ENCODE measurements at regions not wholly inside any gene's neighbourhood (a gene's known extent, or its start where the extent isn't known, plus 50 kb on each side); places are given as distances from the start of the nearest gene placed in this dataset.
"Not testable (repeated sequence)": the region's sequence is repeated elsewhere in the genome, so short reads cannot be mapped to it uniquely, and the experiment has no call there.

- Mint-ChIP-seq H3K27ac (no peak overlapping the region), H3K4me1 (no peaks in the 10 kb centered on the region), H3K36me3 (ENCODE audit: low read depth) (no peaks in the 10 kb centered on the region), H3K9me3 (no peaks in the 10 kb centered on the region), H3K4me3 (no peak overlapping the region), H3K27me3 (no peaks in the 10 kb centered on the region)
- DNase-seq = no peak
- CTCF ChIA-PET = no interaction called here
- POLR2A ChIA-PET = no interaction called here
Observed at GRCh38 chr20:19045371-19045770, 167.1 kb upstream of the SLC24A3 start.

GRCh38 chr20:19047040-19047950 is 165.1 kb upstream of the SLC24A3 start:
- no peak overlapping the region for H3K27ac Mint-ChIP-seq
- H3K4me1 Mint-ChIP-seq = no peaks in the 10 kb centered on the region
- no peaks in the 10 kb centered on the region for H3K9me3 Mint-ChIP-seq
- H3K36me3 Mint-ChIP-seq (ENCODE audit: low read depth) = no peaks in the 10 kb centered on the region
- CTCF ChIA-PET = no interaction called here
- H3K4me3 Mint-ChIP-seq = no peak overlapping the region
- POLR2A ChIA-PET = no interaction called here
- no peak for DNase-seq
- H3K27me3 Mint-ChIP-seq = no peaks in the 10 kb centered on the region

- H3K27me3 Mint-ChIP-seq = no peaks in the 10 kb centered on the region
- H3K9me3 Mint-ChIP-seq = no peaks in the 10 kb centered on the region
- no peak for DNase-seq
- H3K4me1 Mint-ChIP-seq = no peaks in the 10 kb centered on the region
- H3K4me3 Mint-ChIP-seq = no peak overlapping the region
- ChIA-PET POLR2A (no interaction called here), CTCF (no interaction called here)
- H3K36me3 Mint-ChIP-seq (ENCODE audit: low read depth) = no peaks in the 10 kb centered on the region
- no peak overlapping the region for H3K27ac Mint-ChIP-seq
Observed at GRCh38 chr20:19047951-19048296, 164.5 kb upstream of the SLC24A3 start.

- Mint-ChIP-seq H3K27ac (no peak overlapping the region), H3K27me3 (no peaks in the 10 kb centered on the region), H3K4me1 (no peaks in the 10 kb centered on the region), H3K9me3 (no peaks in the 10 kb centered on the region), H3K4me3 (no peak overlapping the region), H3K36me3 (ENCODE audit: low read depth) (no peaks in the 10 kb centered on the region)
- CTCF ChIA-PET = no interaction called here
- POLR2A ChIA-PET = no interaction called here
- DNase-seq = no peak
Observed at GRCh38 chr20:19048995-19049501, 163.4 kb upstream of the SLC24A3 start.

GRCh38 chr20:19049514-19049913 is 162.9 kb upstream of the SLC24A3 start:
- no peak for DNase-seq
- Mint-ChIP-seq H3K4me3 (no peak overlapping the region), H3K9me3 (no peaks in the 10 kb centered on the region), H3K27ac (no peak overlapping the region), H3K4me1 (no peaks in the 10 kb centered on the region), H3K27me3 (no peaks in the 10 kb centered on the region), H3K36me3 (ENCODE audit: low read depth) (no peaks in the 10 kb centered on the region)
- POLR2A ChIA-PET = no interaction called here
- CTCF ChIA-PET = no interaction called here

GRCh38 chr20:19056909-19057308 is 155.5 kb upstream of the SLC24A3 start:
- DNase-seq = no peak
- POLR2A ChIA-PET = no interaction called here
- Mint-ChIP-seq H3K4me1 (no peaks in the 10 kb centered on the region), H3K36me3 (ENCODE audit: low read depth) (no peaks in the 10 kb centered on the region), H3K27me3 (no peaks in the 10 kb centered on the region), H3K27ac (no peak overlapping the region), H3K4me3 (no peak overlapping the region), H3K9me3 (peaks cover 4% of the 10 kb centered on the region)
- CTCF ChIA-PET = interaction anchor here (1.0 kb wide), 1 partner anchor 423 kb away, joined by 3 read pairs; no protein-coding TSS in a partner anchor

- H3K36me3 Mint-ChIP-seq (ENCODE audit: low read depth); CTCF ChIA-PET; H3K4me3 Mint-ChIP-seq: not testable (repeated sequence)
Observed at GRCh38 chr20:19064788-19065187, 147.7 kb upstream of the SLC24A3 start.

GRCh38 chr20:19067986-19068385 is 144.5 kb upstream of the SLC24A3 start:
- POLR2A ChIA-PET = no interaction called here
- Mint-ChIP-seq H3K4me1 (no peaks in the 10 kb centered on the region), H3K27me3 (no peaks in the 10 kb centered on the region), H3K36me3 (ENCODE audit: low read depth) (no peaks in the 10 kb centered on the region), H3K9me3 (peaks cover 13% of the 10 kb centered on the region), H3K27ac (no peak overlapping the region), H3K4me3 (no peak overlapping the region)
- CTCF ChIA-PET = interaction anchor here (0.9 kb wide), 1 partner anchor 436 kb away, joined by 5 read pairs; no protein-coding TSS in a partner anchor
- DNase-seq = no peak

More at GRCh38 chr20:19064788-19065187, 147.7 kb upstream of the SLC24A3 start:
- peaks cover 20% of the 10 kb centered on the region for H3K9me3 Mint-ChIP-seq
- POLR2A ChIA-PET, DNase-seq, H3K27ac Mint-ChIP-seq, H3K27me3 Mint-ChIP-seq, H3K4me1 Mint-ChIP-seq: not testable (repeated sequence)

- ChIA-PET POLR2A (no interaction called here), CTCF (no interaction called here)
- H3K4me1 Mint-ChIP-seq = no peaks in the 10 kb centered on the region
- no peaks in the 10 kb centered on the region for H3K27me3 Mint-ChIP-seq
- H3K36me3 Mint-ChIP-seq (ENCODE audit: low read depth) = no peaks in the 10 kb centered on the region
- H3K9me3 Mint-ChIP-seq = peaks cover 6% of the 10 kb centered on the region
- no peak overlapping the region for H3K27ac Mint-ChIP-seq
- no peak for DNase-seq
- H3K4me3 Mint-ChIP-seq = no peak overlapping the region
Observed at GRCh38 chr20:19070026-19070425, 142.4 kb upstream of the SLC24A3 start.

GRCh38 chr20:19070681-19071445 is 141.6 kb upstream of the SLC24A3 start:
- Mint-ChIP-seq H3K27ac (no peak overlapping the region), H3K4me1 (no peaks in the 10 kb centered on the region), H3K36me3 (ENCODE audit: low read depth) (no peaks in the 10 kb centered on the region), H3K9me3 (peaks cover under 1% of the 10 kb centered on the region), H3K4me3 (no peak overlapping the region), H3K27me3 (no peaks in the 10 kb centered on the region)
- ChIA-PET POLR2A (no interaction called here), CTCF (no interaction called here)
- no peak for DNase-seq

- Mint-ChIP-seq H3K4me1 (no peaks in the 10 kb centered on the region), H3K4me3 (no peak overlapping the region), H3K36me3 (ENCODE audit: low read depth) (no peaks in the 10 kb centered on the region), H3K27me3 (no peaks in the 10 kb centered on the region), H3K9me3 (no peaks in the 10 kb centered on the region), H3K27ac (no peak overlapping the region)
- no peak for DNase-seq
- CTCF ChIA-PET = no interaction called here
- POLR2A ChIA-PET = no interaction called here
Observed at GRCh38 chr20:19071446-19071725, 141.1 kb upstream of the SLC24A3 start.

- no peak for DNase-seq
- H3K36me3 Mint-ChIP-seq (ENCODE audit: low read depth) = no peaks in the 10 kb centered on the region
- no peaks in the 10 kb centered on the region for H3K27me3 Mint-ChIP-seq
- no peaks in the 10 kb centered on the region for H3K4me1 Mint-ChIP-seq
- H3K4me3 Mint-ChIP-seq = no peak overlapping the region
- CTCF ChIA-PET = no interaction called here
- no peaks in the 10 kb centered on the region for H3K9me3 Mint-ChIP-seq
- H3K27ac Mint-ChIP-seq = no peak overlapping the region
- POLR2A ChIA-PET = no interaction called here
Observed at GRCh38 chr20:19071902-19072498, 140.4 kb upstream of the SLC24A3 start.

- H3K4me3 Mint-ChIP-seq = no peak overlapping the region
- CTCF ChIA-PET = no interaction called here
- H3K4me1 Mint-ChIP-seq = no peaks in the 10 kb centered on the region
- H3K36me3 Mint-ChIP-seq (ENCODE audit: low read depth) = no peaks in the 10 kb centered on the region
- H3K27me3 Mint-ChIP-seq = no peaks in the 10 kb centered on the region
- H3K27ac Mint-ChIP-seq = no peak overlapping the region
- POLR2A ChIA-PET = no interaction called here
- no peak for DNase-seq
- H3K9me3 Mint-ChIP-seq = no peaks in the 10 kb centered on the region
Observed at GRCh38 chr20:19072988-19073387, 139.5 kb upstream of the SLC24A3 start.
